GM19035 (cell line): ENCODE measurements at regions not wholly inside any gene's neighbourhood (a gene's known extent, or its start where the extent isn't known, plus 50 kb on each side); places are given as distances from the start of the nearest gene placed in this dataset.

ENCODE experiments used
- ATAC-seq: cut with Tn5 transposase; IDR thresholded peaks from one replicate; pipeline ENCODE4 v1.9.1; 2021; ENCODE audit not compliant: unreplicated experiment

DNA sequence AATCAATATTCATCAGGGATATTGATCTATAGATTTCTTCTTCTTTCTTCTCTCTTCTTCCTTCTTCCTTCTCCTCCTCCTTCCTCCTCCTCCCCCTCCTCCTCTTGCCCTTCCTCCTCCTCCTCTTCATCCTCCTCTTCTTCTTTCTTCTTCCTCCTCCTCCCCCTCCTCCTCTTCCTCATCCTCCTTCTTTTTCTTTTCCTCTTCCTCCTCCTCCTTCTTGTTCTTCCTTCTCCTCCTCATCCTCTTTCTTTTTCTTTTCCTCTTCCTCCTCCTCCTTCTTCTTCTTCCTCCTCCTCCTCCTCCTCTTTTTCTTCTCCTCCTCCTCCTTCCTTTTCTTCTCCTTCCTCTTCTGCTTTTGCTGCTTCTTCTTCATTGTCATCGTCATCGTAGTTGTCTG, 52.4 kb upstream of the SERINC1 start:
- no peak for ATAC-seq

GRCh38 chr6:122530440-122531046, 58.9 kb upstream of the SERINC1 start:
- ATAC-seq = peak; percentile 95

GRCh38 chr6:122548281-122548680, 61.9 kb upstream of the PKIB start:
- no peak for ATAC-seq

DNA sequence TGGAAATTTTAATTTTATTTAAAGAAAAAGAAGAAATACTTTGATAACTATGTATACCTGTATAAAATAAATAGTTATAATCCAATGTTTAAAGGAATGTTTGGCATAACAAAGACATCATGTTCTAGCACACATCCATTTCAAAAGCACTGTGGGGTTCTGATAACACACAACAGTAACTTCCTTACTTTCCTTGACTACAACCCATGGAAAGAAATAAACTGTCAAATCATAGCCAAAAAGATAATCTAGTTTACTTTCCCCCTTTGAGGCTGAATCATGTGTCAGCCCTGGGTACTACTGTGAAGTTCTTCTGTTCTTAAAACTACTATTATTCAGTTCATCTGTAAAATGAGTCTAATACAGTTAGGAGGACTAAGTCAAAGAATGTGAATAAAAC, 61.4 kb upstream of the PKIB start:
- no peak for ATAC-seq

- no peak for ATAC-seq
These were observed 56.5 kb upstream of the PKIB start for GRCh38 chr6:122553697-122554096.

DNA sequence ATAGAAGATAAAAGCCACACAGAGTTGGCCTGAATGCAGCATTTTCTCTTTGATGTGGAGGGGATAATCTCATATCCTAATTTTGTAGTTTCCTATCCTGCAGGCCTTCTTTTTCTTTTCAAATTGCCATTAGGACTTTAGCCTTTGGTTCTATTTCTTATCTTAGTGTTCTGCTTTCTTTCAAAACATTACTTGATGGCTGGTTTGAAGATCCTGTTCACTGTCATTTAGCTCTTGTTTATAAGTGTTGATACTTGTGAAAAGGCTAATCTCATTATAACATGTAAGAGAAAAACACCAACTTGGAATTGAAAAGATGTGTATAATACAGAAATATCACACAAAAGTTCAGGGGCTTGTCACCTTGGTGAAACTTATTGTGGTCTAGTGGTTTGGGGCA, 54.6 kb upstream of the PKIB start:
- ATAC-seq = no peak

- ATAC-seq = no peak
These were observed 52.1 kb upstream of the PKIB start for GRCh38 chr6:122558080-122558479.
